ENCODE measurements at regions not wholly inside any gene's neighbourhood (a gene's known extent, or its start where the extent isn't known, plus 50 kb on each side); places are given as distances from the start of the nearest gene placed in this dataset.

- TF ChIP-seq CTCF (IDR thresholded peaks at IDR 0.05) (no peak), TAF1 (IDR thresholded peaks at IDR 0.05; ENCODE audit: borderline replicate concordance, low read depth, low read length) (no peak)
Observed at GRCh38 chr11:116262370-116262769, 510.4 kb downstream of the BUD13 start.

All from SK-N-SH (cell line).